Lung (tissue), 11 donors: ENCODE measurements at regions not wholly inside any gene's neighbourhood (a gene's known extent, or its start where the extent isn't known, plus 50 kb on each side); places are given as distances from the start of the nearest gene placed in this dataset.

Experiments used
- ATAC-seq: fragments of 200-7000 bp; cut with Tn5 transposase; one replicate; pipeline ENCODE4 v1.9.1; 2020; ENCODE audit warnings: moderate number of reproducible peaks; ENCODE audit not compliant: insufficient read depth, low FRiP score
- DNase-seq, 3 donors: peaks; one replicate each; pipeline ENCODE4 v3.0.0-alpha.2; 2013 to 2017
- H3K27ac ChIP-seq, 2 donors: one replicate each; pipeline ENCODE4 v1.5.1; 2013; ENCODE audit warnings: mild to moderate bottlenecking in 2 of 2, moderate library complexity in 2 of 2, control low read depth in 1 of 2, inconsistent platforms in 1 of 2, low read depth in 1 of 2, low read length in 1 of 2
- H3K27me3 ChIP-seq, 3 donors: one replicate each; pipeline ENCODE4 v1.5.1; 2013; ENCODE audit warnings: low read length in 2 of 3; ENCODE audit not compliant: control insufficient read depth in 3 of 3, insufficient read depth in 3 of 3
- H3K36me3 ChIP-seq, 4 donors: one replicate each; pipeline ENCODE4 v1.5.1; 2013; ENCODE audit warnings: low read length in 4 of 4, mild to moderate bottlenecking in 1 of 4, moderate library complexity in 1 of 4; ENCODE audit not compliant: control insufficient read depth in 4 of 4, insufficient read depth in 4 of 4
- H3K4me1 ChIP-seq, 5 donors: one replicate each; pipeline ENCODE4 v1.5.1; 2013; ENCODE audit warnings: low read length in 5 of 5, mild to moderate bottlenecking in 2 of 5, moderate library complexity in 1 of 5; ENCODE audit not compliant: control insufficient read depth in 5 of 5, insufficient read depth in 5 of 5
- H3K4me3 ChIP-seq: one replicate; pipeline ENCODE4 v1.5.1; 2013; ENCODE audit warnings: mild to moderate bottlenecking, control low read depth, moderate library complexity
- H3K9ac ChIP-seq, 2 donors: one replicate each; pipeline ENCODE4 v1.5.1; 2013; ENCODE audit warnings: low read length in 2 of 2, control low read depth in 1 of 2; ENCODE audit not compliant: insufficient read depth in 1 of 2
- H3K9me3 ChIP-seq, 4 donors: one replicate each; pipeline ENCODE4 v1.5.1; 2013; ENCODE audit warnings: low read length in 3 of 4, mild to moderate bottlenecking in 1 of 4, moderate library complexity in 1 of 4; ENCODE audit not compliant: control insufficient read depth in 4 of 4, insufficient read depth in 3 of 4
- WGBS, 2 donors: extraction: QIAGEN DNeasy Blood & Tissue Kit; methylation state at CpG; one replicate each; pipeline ENCODE4 v1.1.7; 2013; 5-methylcytosine and 5-hydroxymethylcytosine counted together
- TF ChIP-seq, protein P1 (sequence below): IDR thresholded peaks from 2 replicates; pipeline ENCODE4 v1.5.1; 2012; ENCODE audit warnings: mild to moderate bottlenecking; ENCODE audit errors: control extremely low read depth, extremely low read depth
- donor health status: control.
- donor health status: control.
- donor health status: Bipolar disorder and iron deficiency.
- donor health status: healthy.
- donor health status: DM: yes; HTN: yes; CAD: no.

DNA sequence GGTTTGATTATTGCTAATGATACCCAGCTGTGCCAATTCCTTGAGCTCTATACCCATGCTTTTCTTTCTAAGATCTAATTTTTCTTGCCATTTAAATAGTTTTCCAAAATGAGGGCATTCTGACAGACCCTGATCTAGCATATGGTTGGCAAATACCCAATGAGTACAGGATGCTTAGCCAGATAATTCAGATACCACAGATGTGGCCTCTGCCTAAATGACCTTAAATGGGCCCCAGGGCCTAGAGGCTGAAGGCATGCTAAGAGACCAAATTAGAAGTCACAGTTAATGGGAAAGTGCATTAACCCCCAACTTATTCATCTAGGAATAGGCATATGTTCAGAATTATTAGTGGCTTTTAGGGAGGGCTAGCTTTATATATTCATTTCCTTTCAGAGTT lies 122.3 kb upstream of the CNOT2 start:
- DNase-seq: no peak
- Histone ChIP-seq H3K9ac (no peak overlapping the region), H3K27ac (no peak overlapping the region), H3K27me3 (no peaks in the 10 kb centered on the region), H3K36me3 (no peaks in the 10 kb centered on the region), H3K9me3 (no peaks in the 10 kb centered on the region), H3K4me3 (no peak overlapping the region), H3K4me1 (peaks cover 0 to 5% (median 0%) of the 10 kb centered on the region in 5 donors)
- ATAC-seq: no peak
- TF ChIP-seq, protein P1, sequence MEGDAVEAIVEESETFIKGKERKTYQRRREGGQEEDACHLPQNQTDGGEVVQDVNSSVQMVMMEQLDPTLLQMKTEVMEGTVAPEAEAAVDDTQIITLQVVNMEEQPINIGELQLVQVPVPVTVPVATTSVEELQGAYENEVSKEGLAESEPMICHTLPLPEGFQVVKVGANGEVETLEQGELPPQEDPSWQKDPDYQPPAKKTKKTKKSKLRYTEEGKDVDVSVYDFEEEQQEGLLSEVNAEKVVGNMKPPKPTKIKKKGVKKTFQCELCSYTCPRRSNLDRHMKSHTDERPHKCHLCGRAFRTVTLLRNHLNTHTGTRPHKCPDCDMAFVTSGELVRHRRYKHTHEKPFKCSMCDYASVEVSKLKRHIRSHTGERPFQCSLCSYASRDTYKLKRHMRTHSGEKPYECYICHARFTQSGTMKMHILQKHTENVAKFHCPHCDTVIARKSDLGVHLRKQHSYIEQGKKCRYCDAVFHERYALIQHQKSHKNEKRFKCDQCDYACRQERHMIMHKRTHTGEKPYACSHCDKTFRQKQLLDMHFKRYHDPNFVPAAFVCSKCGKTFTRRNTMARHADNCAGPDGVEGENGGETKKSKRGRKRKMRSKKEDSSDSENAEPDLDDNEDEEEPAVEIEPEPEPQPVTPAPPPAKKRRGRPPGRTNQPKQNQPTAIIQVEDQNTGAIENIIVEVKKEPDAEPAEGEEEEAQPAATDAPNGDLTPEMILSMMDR: no peak

DNA sequence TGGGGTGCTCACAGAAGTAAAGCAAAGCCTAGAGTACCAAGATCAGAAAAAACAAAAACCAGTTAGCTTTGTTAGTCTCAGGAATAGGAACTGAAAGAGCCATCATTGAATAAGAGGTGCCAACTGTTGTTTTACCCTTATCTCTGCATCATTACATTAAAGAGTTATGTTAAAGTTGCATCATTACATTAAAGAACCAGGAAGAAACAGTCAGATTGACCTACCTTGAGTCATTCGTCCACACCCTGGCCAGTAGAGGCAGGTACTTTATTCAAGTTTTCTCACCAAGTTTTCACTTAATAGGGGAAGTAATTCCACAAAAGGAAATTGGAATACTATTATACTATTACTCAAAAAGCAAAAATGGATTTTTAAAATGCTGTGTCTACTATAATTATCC lies 121.7 kb upstream of the CNOT2 start:
- Histone ChIP-seq H3K9ac (no peak overlapping the region), H3K27me3 (no peaks in the 10 kb centered on the region), H3K4me3 (no peak overlapping the region), H3K27ac (no peak overlapping the region), H3K36me3 (no peaks in the 10 kb centered on the region), H3K9me3 (no peaks in the 10 kb centered on the region), H3K4me1 (peaks cover 0 to 5% (median 0%) of the 10 kb centered on the region in 5 donors)
- DNase-seq (no peak), ATAC-seq (no peak)
- 89 to 94% methylated on average over 1 of the region's 1 CpG for WGBS, 2 donors
- TF ChIP-seq, protein P1: no peak

DNA sequence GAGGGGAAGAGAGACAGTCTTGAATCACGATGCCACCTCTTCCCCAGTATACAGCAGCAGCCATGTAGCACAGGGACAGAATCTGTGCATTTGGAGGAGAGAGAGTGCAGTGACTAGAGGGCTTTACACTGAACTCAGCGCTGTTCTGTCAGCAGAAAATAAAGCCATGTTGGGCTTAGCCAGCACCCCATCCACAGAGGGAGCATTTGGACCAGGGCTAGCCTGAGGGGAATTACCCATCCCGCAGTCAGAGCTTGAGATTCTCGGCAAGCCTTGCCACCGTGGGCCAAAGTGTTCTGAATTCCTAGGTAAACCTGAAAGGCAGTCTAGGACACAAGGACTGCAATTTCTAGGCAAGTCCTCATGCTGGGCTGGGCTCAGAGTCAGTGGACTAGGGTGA lies 120.4 kb upstream of the CNOT2 start:
- TF ChIP-seq, protein P1: no peak
- DNase-seq (no peak), ATAC-seq (no peak)
- Histone ChIP-seq H3K27me3 (no peaks in the 10 kb centered on the region), H3K4me1 (peaks cover 0 to 5% (median 0%) of the 10 kb centered on the region in 5 donors), H3K36me3 (no peaks in the 10 kb centered on the region), H3K27ac (no peak overlapping the region), H3K9me3 (no peaks in the 10 kb centered on the region), H3K9ac (no peak overlapping the region), H3K4me3 (no peak overlapping the region)
- 85 to 92% methylated on average over 5 of the region's 5 CpGs for WGBS, 2 donors

DNA sequence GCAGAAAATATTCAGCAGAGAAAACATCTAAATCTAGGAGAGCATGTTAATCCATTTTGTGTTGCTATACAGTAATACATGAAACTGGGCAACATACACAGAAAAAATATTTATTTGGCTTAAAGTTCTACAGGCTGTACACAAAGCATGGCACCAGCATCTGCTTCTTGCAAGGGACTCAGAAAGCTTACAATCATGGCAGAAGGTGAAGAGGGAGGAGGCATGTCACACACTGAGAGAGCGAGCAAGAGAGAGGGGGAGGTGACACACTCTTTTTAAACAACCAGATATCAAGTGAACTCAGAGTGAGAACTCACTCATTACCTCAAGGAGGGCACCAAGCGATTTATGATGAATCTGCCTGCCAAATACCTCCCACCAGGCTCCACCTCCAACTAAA lies 94.2 kb upstream of the CNOT2 start:
- WGBS, 2 donors: 83 to 87% methylated on average over 2 of the region's 2 CpGs

More for the DNA sequence above, 94.2 kb upstream of the CNOT2 start:
- Histone ChIP-seq H3K36me3 (no peaks in the 10 kb centered on the region), H3K9ac (no peak overlapping the region), H3K9me3 (peaks cover 0 to 2% (median under 1%) of the 10 kb centered on the region in 4 donors), H3K4me3 (no peak overlapping the region), H3K27me3 (no peaks in the 10 kb centered on the region), H3K27ac (no peak overlapping the region), H3K4me1 (no peaks in the 10 kb centered on the region)
- ATAC-seq: no peak
- TF ChIP-seq, protein P1: no peak
- no peak for DNase-seq
